Erythroblast (primary cell): ENCODE measurements at regions not wholly inside any gene's neighbourhood (a gene's known extent, or its start where the extent isn't known, plus 50 kb on each side); places are given as distances from the start of the nearest gene placed in this dataset.

Experiments used
- GATA1 ChIP-seq: IDR thresholded peaks from 2 replicates; pipeline ENCODE4 v1.6.1; 2011; ENCODE audit warnings: low read depth, mild to moderate bottlenecking, control low read depth, low read length, moderate library complexity
- POLR2A ChIP-seq: IDR thresholded peaks from 2 replicates; pipeline ENCODE4 v1.6.1; 2011; ENCODE audit warnings: mild to moderate bottlenecking, low read length

- TF ChIP-seq POLR2A (no peak), GATA1 (no peak)
These were observed 1122.8 kb downstream of the TYW1 start for GRCh38 chr7:68119411-68119810.
